ENCODE measurements at regions not wholly inside any gene's neighbourhood (a gene's known extent, or its start where the extent isn't known, plus 50 kb on each side); places are given as distances from the start of the nearest gene placed in this dataset.

DNA sequence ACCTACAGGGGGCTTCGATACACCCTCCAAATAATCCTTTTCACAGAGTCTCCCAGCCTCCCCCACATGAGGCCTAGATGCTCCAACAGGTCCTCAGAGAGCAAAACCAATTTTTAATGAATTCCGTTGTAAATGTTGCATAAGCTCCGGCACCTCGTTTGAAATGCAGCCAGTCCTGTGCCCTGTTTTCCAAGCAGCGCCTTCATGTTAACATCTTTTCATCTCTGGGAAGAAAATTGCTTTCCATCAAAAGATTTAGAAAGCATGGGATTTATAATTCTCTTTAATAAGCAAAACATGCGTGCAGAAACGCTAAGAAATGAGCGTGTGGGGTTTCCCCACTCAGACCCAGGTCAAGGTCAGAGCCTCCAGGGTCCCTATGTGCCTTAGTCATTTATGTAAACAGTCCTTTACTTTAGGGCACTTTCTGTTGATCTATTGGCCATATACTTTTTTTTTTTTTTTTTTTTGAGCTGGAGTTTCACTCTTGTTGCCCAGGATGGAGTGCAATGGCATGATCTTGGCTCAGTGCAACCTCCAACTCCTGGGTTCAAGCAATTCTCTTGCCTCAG, 177.5 kb upstream of the S1PR3 start:
- no peak overlapping the region for H3K27ac ChIP-seq
- TF ChIP-seq ZFX (IDR thresholded peaks at IDR 0.05; ENCODE audit: borderline replicate concordance) (no peak), CTCF (IDR thresholded peaks at IDR 0.05) (no peak)

GRCh38 chr9:88814577-88814976, 176.7 kb upstream of the S1PR3 start:
- no peak for TF ChIP-seq CTCF (IDR thresholded peaks at IDR 0.05)
- no peak for TF ChIP-seq ZFX (IDR thresholded peaks at IDR 0.05; ENCODE audit: borderline replicate concordance)

GRCh38 chr9:88816141-88816540, 175.1 kb upstream of the S1PR3 start:
- TF ChIP-seq ZFX (IDR thresholded peaks at IDR 0.05; ENCODE audit: borderline replicate concordance) (no peak), CTCF (IDR thresholded peaks at IDR 0.05) (no peak)
- H3K27ac ChIP-seq: no peak overlapping the region

More at GRCh38 chr9:88814577-88814976, 176.7 kb upstream of the S1PR3 start:
- H3K27ac ChIP-seq: no peak overlapping the region

DNA sequence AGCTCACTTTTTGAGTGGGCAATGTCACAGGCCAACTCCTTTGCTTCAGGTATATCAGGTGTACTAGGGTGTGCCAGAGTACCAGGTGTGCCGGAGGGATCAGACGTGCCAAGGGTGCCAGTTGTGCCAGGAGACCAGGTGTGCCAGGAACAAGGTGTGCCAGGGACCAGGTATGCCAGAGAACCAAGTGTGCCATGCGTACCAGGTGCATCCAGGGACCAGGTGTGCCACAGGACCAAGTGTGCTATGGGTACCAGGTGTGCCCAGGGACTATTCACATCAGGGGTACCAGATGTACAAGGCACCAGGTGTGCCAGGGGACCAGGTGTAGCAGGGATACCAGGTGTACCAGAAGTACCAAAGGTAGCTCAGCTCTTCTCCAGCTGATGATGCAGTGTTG, 174.7 kb upstream of the S1PR3 start:
- no peak for TF ChIP-seq CTCF (IDR thresholded peaks at IDR 0.05)
- no peak for TF ChIP-seq ZFX (IDR thresholded peaks at IDR 0.05; ENCODE audit: borderline replicate concordance)
- H3K27ac ChIP-seq: no peak overlapping the region

- H3K27ac ChIP-seq: no peak overlapping the region
- TF ChIP-seq CTCF (IDR thresholded peaks at IDR 0.05): no peak
- TF ChIP-seq ZFX (IDR thresholded peaks at IDR 0.05; ENCODE audit: borderline replicate concordance): no peak
Observed at GRCh38 chr9:88817628-88818027, 173.6 kb upstream of the S1PR3 start.

- TF ChIP-seq CTCF (IDR thresholded peaks at IDR 0.05) (no peak), ZFX (IDR thresholded peaks at IDR 0.05; ENCODE audit: borderline replicate concordance) (no peak)
Observed at GRCh38 chr9:88818495-88819201, 172.6 kb upstream of the S1PR3 start.

DNA sequence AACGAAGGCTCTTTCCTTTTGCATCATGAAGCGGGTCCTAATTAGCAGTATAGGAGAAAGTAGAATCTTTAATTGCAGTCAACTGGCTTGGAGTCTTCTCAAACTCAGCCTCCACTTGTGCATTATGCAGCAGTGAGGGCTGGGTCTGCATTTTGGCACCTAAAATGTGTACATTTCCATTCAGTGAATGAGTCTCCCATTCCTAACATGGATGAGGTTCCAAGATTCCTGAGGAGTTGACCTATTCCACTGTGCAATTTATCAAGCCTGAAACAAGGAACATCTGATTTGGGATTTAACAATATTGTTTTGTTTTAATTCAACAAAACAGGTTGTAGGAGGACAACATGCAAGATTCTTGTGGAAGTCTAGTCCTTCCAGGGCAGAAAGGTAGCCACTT, 171.8 kb upstream of the S1PR3 start:
- TF ChIP-seq ZFX (IDR thresholded peaks at IDR 0.05; ENCODE audit: borderline replicate concordance): no peak
- TF ChIP-seq CTCF (IDR thresholded peaks at IDR 0.05): no peak
- no peak overlapping the region for H3K27ac ChIP-seq

More at GRCh38 chr9:88818495-88819201, 172.6 kb upstream of the S1PR3 start:
- no peak overlapping the region for H3K27ac ChIP-seq

Data from 22Rv1 (cell line).